WTC11 (cell line): ENCODE measurements at regions not wholly inside any gene's neighbourhood (a gene's known extent, or its start where the extent isn't known, plus 50 kb on each side); places are given as distances from the start of the nearest gene placed in this dataset.

Experiments
- CTCF ChIP-seq: fragments of 200-600 bp; IDR thresholded peaks from 2 replicates; pipeline ENCODE4 v1.8.0; 2022; ENCODE audit warnings: antibody characterized with exemption
- EMX1 ChIP-seq: fragments of 250-450 bp; sonication (Bioruptor Pico); IDR thresholded peaks from 2 replicates; pipeline ENCODE4 v1.8.0; 2021; ENCODE audit warnings: mild to moderate bottlenecking
- SP1 ChIP-seq: sonication (generic); formaldehyde crosslinking; conservative IDR thresholded peaks from 2 replicates; pipeline ENCODE4 v1.8.1; 2022; ENCODE audit warnings: missing genetic modification reagents
- ZBTB21 ChIP-seq: sonication (generic); formaldehyde crosslinking; IDR thresholded peaks from 2 replicates; pipeline ENCODE4 v1.8.1; 2023; ENCODE audit warnings: mild to moderate bottlenecking, missing genetic modification reagents, borderline replicate concordance

- TF ChIP-seq SP1 (CRISPR knock-in tag), result no peak
- no peak for TF ChIP-seq EMX1 (CRISPR knock-in tag)
- TF ChIP-seq CTCF, result no peak
- TF ChIP-seq ZBTB21 (CRISPR knock-in tag), result no peak
Observed at GRCh38 chr2:181832015-181832414, 59.5 kb upstream of the ITPRID2 start.
